ENCODE measurements at regions not wholly inside any gene's neighbourhood (a gene's known extent, or its start where the extent isn't known, plus 50 kb on each side); places are given as distances from the start of the nearest gene placed in this dataset.

DNA sequence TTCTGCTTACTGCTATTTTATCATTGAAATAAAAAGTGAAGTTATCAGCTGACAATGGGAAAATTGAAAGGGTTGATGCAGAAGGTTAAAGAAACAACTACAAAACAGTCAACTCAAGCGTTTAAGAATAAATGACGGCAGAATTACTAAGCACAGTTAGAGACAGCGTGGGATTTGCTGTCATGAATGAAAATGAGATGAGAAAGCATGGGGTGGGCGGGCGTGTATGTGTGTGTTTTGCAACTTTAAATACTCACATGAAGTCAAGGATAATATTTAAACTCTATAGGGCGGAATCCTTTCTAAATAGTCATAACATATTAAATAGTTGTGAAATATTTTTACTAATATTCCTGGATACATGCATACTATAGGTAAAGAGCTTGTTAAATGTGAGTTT, 450.8 kb downstream of the ETV1 start:
- TF ChIP-seq RAD21 (IDR thresholded peaks at IDR 0.05; ENCODE audit: low read depth) (no peak), TEAD4 (IDR thresholded peaks at IDR 0.05) (no peak), NFIC (IDR thresholded peaks at IDR 0.05) (no peak), FOXM1 (IDR thresholded peaks at IDR 0.05; ENCODE audit: borderline replicate concordance, low read depth) (no peak), TCF12 (IDR thresholded peaks at IDR 0.05; ENCODE audit: low read depth) (no peak), CREB1 (IDR thresholded peaks at IDR 0.05; ENCODE audit: low read depth) (no peak), EP300 (IDR thresholded peaks at IDR 0.05; ENCODE audit: borderline replicate concordance) (no peak)
- TF ChIP-seq, protein P1, sequence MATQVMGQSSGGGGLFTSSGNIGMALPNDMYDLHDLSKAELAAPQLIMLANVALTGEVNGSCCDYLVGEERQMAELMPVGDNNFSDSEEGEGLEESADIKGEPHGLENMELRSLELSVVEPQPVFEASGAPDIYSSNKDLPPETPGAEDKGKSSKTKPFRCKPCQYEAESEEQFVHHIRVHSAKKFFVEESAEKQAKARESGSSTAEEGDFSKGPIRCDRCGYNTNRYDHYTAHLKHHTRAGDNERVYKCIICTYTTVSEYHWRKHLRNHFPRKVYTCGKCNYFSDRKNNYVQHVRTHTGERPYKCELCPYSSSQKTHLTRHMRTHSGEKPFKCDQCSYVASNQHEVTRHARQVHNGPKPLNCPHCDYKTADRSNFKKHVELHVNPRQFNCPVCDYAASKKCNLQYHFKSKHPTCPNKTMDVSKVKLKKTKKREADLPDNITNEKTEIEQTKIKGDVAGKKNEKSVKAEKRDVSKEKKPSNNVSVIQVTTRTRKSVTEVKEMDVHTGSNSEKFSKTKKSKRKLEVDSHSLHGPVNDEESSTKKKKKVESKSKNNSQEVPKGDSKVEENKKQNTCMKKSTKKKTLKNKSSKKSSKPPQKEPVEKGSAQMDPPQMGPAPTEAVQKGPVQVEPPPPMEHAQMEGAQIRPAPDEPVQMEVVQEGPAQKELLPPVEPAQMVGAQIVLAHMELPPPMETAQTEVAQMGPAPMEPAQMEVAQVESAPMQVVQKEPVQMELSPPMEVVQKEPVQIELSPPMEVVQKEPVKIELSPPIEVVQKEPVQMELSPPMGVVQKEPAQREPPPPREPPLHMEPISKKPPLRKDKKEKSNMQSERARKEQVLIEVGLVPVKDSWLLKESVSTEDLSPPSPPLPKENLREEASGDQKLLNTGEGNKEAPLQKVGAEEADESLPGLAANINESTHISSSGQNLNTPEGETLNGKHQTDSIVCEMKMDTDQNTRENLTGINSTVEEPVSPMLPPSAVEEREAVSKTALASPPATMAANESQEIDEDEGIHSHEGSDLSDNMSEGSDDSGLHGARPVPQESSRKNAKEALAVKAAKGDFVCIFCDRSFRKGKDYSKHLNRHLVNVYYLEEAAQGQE (IDR thresholded peaks at IDR 0.05; ENCODE audit: low read depth) = no peak
- TF ChIP-seq, protein P2, sequence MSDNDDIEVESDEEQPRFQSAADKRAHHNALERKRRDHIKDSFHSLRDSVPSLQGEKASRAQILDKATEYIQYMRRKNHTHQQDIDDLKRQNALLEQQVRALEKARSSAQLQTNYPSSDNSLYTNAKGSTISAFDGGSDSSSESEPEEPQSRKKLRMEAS (IDR thresholded peaks at IDR 0.05) = no peak

DNA sequence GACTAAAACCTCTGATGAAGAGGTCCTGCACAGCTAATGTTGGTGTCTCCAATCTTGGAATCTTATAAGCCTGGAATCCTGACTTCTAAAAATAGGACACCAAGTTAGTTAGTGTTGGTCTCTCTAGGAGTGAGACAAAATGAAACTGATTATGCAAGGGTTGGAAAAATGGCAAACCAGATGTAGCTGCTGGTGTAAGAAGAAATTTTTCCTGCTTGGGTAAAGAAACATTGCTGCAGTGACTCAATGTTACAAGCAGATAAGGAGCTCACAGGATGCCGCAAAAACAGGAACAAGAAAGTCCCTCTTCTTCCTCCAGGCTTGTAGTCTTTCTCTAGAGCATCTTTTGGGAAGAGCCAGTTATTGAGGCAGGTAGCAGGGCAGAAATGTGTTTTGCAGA, 449.0 kb downstream of the ETV1 start:
- TF ChIP-seq, protein P2 (IDR thresholded peaks at IDR 0.05) = no peak
- TF ChIP-seq EP300 (IDR thresholded peaks at IDR 0.05; ENCODE audit: borderline replicate concordance) = no peak
- TF ChIP-seq NFIC (IDR thresholded peaks at IDR 0.05) = no peak
- TF ChIP-seq ZBTB7A (IDR thresholded peaks at IDR 0.05; ENCODE audit: low read depth) = no peak
- TF ChIP-seq YY1 (IDR thresholded peaks at IDR 0.05; ENCODE audit: low read depth) = no peak
- TF ChIP-seq CEBPB (IDR thresholded peaks at IDR 0.05) = no peak

DNA sequence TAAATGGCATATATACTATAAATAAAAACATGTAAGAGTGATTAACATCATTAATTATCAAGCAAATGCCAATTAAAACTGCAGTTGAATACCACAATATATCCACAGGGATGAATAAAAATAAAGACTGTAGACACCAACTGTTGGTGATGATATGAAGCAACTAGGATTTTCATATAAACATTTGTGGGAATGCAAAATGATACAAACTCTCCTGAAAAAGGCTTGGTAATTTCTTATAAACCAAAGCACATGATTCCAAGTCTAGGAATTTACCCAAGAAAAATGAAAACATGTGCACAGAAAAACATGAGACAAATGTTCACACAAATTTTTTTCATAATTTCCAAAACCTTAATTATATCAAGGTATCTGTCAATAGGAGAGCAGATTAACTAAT, 448.1 kb downstream of the ETV1 start:
- no peak for TF ChIP-seq ZBTB7A (IDR thresholded peaks at IDR 0.05; ENCODE audit: low read depth)
- TF ChIP-seq FOXM1 (IDR thresholded peaks at IDR 0.05; ENCODE audit: borderline replicate concordance, low read depth) = no peak
- TF ChIP-seq TAF1 (IDR thresholded peaks at IDR 0.05; ENCODE audit: low read depth) = no peak
- TF ChIP-seq, protein P3, sequence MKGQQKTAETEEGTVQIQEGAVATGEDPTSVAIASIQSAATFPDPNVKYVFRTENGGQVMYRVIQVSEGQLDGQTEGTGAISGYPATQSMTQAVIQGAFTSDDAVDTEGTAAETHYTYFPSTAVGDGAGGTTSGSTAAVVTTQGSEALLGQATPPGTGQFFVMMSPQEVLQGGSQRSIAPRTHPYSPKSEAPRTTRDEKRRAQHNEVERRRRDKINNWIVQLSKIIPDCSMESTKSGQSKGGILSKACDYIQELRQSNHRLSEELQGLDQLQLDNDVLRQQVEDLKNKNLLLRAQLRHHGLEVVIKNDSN (IDR thresholded peaks at IDR 0.05) = no peak
- TF ChIP-seq NFIC (IDR thresholded peaks at IDR 0.05) = no peak
- TF ChIP-seq, protein P1 (IDR thresholded peaks at IDR 0.05; ENCODE audit: low read depth) = no peak
- no peak for TF ChIP-seq EGR1 (IDR thresholded peaks at IDR 0.05)
- no peak for TF ChIP-seq TCF12 (IDR thresholded peaks at IDR 0.05; ENCODE audit: low read depth)
- no peak for TF ChIP-seq RAD21 (IDR thresholded peaks at IDR 0.05; ENCODE audit: low read depth)
- TF ChIP-seq CREB1 (IDR thresholded peaks at IDR 0.05; ENCODE audit: low read depth) = no peak
- no peak for TF ChIP-seq CEBPB (IDR thresholded peaks at IDR 0.05)
- no peak for TF ChIP-seq EP300 (IDR thresholded peaks at IDR 0.05; ENCODE audit: borderline replicate concordance)
- no peak for TF ChIP-seq TEAD4 (IDR thresholded peaks at IDR 0.05)
- TF ChIP-seq, protein P2 (IDR thresholded peaks at IDR 0.05) = no peak
- no peak for TF ChIP-seq YY1 (IDR thresholded peaks at IDR 0.05; ENCODE audit: low read depth)

DNA sequence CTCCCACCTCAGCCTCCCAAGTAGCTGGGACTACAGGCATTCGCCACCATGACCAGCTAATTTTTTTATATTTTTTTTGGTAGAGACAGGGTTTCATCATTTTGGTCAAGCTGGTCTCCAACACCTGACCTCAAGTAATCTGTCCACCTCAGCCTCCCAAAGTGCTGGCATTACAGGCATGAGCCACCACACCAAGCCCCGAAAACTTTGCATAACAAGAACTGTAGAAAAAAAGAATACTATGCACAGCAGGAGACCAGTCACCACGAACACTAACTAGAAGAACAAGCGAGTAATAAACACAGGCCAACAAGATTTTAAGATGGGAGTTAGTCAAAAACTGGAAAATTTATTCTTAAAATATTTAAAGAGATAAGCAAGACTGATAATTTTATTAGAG, 447.0 kb downstream of the ETV1 start:
- TF ChIP-seq, protein P1 (IDR thresholded peaks at IDR 0.05; ENCODE audit: low read depth) = no peak
- TF ChIP-seq FOXM1 (IDR thresholded peaks at IDR 0.05; ENCODE audit: borderline replicate concordance, low read depth) (no peak), YY1 (IDR thresholded peaks at IDR 0.05; ENCODE audit: low read depth) (no peak), ZBTB7A (IDR thresholded peaks at IDR 0.05; ENCODE audit: low read depth) (no peak), EP300 (IDR thresholded peaks at IDR 0.05; ENCODE audit: borderline replicate concordance) (no peak), EGR1 (IDR thresholded peaks at IDR 0.05) (no peak), NFIC (IDR thresholded peaks at IDR 0.05) (no peak), CEBPB (IDR thresholded peaks at IDR 0.05) (no peak), RAD21 (IDR thresholded peaks at IDR 0.05; ENCODE audit: low read depth) (no peak), TCF12 (IDR thresholded peaks at IDR 0.05; ENCODE audit: low read depth) (no peak), TAF1 (IDR thresholded peaks at IDR 0.05; ENCODE audit: low read depth) (no peak), TEAD4 (IDR thresholded peaks at IDR 0.05) (no peak), CREB1 (IDR thresholded peaks at IDR 0.05; ENCODE audit: low read depth) (no peak)
- TF ChIP-seq, protein P2 (IDR thresholded peaks at IDR 0.05) = no peak
- TF ChIP-seq, protein P3 (IDR thresholded peaks at IDR 0.05) = no peak
